Lower leg skin (tissue), 4 donors: ENCODE measurements at regions not wholly inside any gene's neighbourhood (a gene's known extent, or its start where the extent isn't known, plus 50 kb on each side); places are given as distances from the start of the nearest gene placed in this dataset.

Experiments
- DNase-seq, 2 donors: peaks; one replicate each; pipeline ENCODE4 v3.0.0-alpha.2; 2019; ENCODE audit warnings: low spot score in 2 of 2
- H3K4me3 ChIP-seq: fragments of 200-600 bp; sonication (generic); 2 replicates; pipeline ENCODE4 v1.5.1; 2017; ENCODE audit warnings: mild to moderate bottlenecking, low read depth; ENCODE audit not compliant: poor library complexity, severe bottlenecking
- CTCF ChIP-seq, 3 donors: fragments of 450-650 bp; IDR thresholded peaks; one replicate each; pipeline ENCODE4 v1.5.1; 2016; ENCODE audit warnings: antibody characterized with exemption in 3 of 3, mild to moderate bottlenecking in 3 of 3, moderate library complexity in 2 of 3
- POLR2A ChIP-seq, 2 donors: fragments of 450-650 bp; IDR thresholded peaks; one replicate each; pipeline ENCODE4 v1.6.1; 2016 to 2017; ENCODE audit warnings: antibody characterized with exemption in 2 of 2, mild to moderate bottlenecking in 1 of 2, moderate library complexity in 1 of 2
- WGBS, 2 donors: methylation state at CpG; one replicate each; pipeline ENCODE4 v1.1.5; 2018; 5-methylcytosine and 5-hydroxymethylcytosine counted together
- intact Hi-C: fragments of 100-400 bp; cut with DNase I; formaldehyde crosslinking; loops from one replicate; pipeline ENCODE4 v1.15.0; 2023; ENCODE audit warnings: low total_unique reads

- TF ChIP-seq POLR2A (IDR thresholded peaks at IDR 0.05) = no peak
- TF ChIP-seq CTCF (IDR thresholded peaks at IDR 0.05) = no peak
- H3K4me3 ChIP-seq = no peak overlapping the region
- intact Hi-C loops = loop anchor here (10.0 kb wide), 1 partner anchor 1082 kb away; no protein-coding TSS in a partner anchor
- WGBS, 2 donors = 0 to 86% methylated on average over 1 of the region's 1 CpG
- DNase-seq = no peak
These were observed 127.9 kb upstream of the MLIP start for GRCh38 chr6:53983301-53983700.

- H3K4me3 ChIP-seq = no peak overlapping the region
- no peak for DNase-seq
- intact Hi-C loops = loop anchor here (10.0 kb wide), 1 partner anchor 1081 kb away; no protein-coding TSS in a partner anchor
- 69 to 72% methylated on average over 2 of the region's 2 CpGs for WGBS, 2 donors
- TF ChIP-seq POLR2A (IDR thresholded peaks at IDR 0.05) (no peak), CTCF (IDR thresholded peaks at IDR 0.05) (no peak)
These were observed 127.1 kb upstream of the MLIP start for GRCh38 chr6:53984163-53984562.

- no peak for TF ChIP-seq CTCF (IDR thresholded peaks at IDR 0.05)
- no peak for TF ChIP-seq POLR2A (IDR thresholded peaks at IDR 0.05)
- H3K4me3 ChIP-seq = no peak overlapping the region
- WGBS, 2 donors = 53 to 57% methylated on average over 3 of the region's 3 CpGs
- intact Hi-C loops = loop anchor here (10.0 kb wide), 1 partner anchor 1080 kb away; no protein-coding TSS in a partner anchor
- no peak for DNase-seq
These were observed 126.7 kb upstream of the MLIP start for GRCh38 chr6:53984581-53984980.

GRCh38 chr6:53985366-53985765, 125.9 kb upstream of the MLIP start:
- DNase-seq = no peak
- H3K4me3 ChIP-seq = no peak overlapping the region
- intact Hi-C loops = loop anchor here (10.0 kb wide), 1 partner anchor 1079 kb away; no protein-coding TSS in a partner anchor
- TF ChIP-seq POLR2A (IDR thresholded peaks at IDR 0.05) (no peak), CTCF (IDR thresholded peaks at IDR 0.05) (no peak)
- 31 to 38% methylated on average over 1 of the region's 1 CpG for WGBS, 2 donors

GRCh38 chr6:53986165-53986720, 125.0 kb upstream of the MLIP start:
- peak in 1 of 2 donors; percentile 37 for DNase-seq
- H3K4me3 ChIP-seq = no peak overlapping the region
- intact Hi-C loops = loop anchor here (10.0 kb wide), 1 partner anchor 1079 kb away; no protein-coding TSS in a partner anchor
- TF ChIP-seq CTCF (IDR thresholded peaks at IDR 0.05) (no peak), POLR2A (IDR thresholded peaks at IDR 0.05) (no peak)
- WGBS, 2 donors = 16 to 35% methylated on average over 3 of the region's 3 CpGs
